ENCODE measurements at regions not wholly inside any gene's neighbourhood (a gene's known extent, or its start where the extent isn't known, plus 50 kb on each side); places are given as distances from the start of the nearest gene placed in this dataset.

GRCh38 chrX:21289232-21289631 lies 85.0 kb upstream of the CNKSR2 start:
- Histone ChIP-seq H3K9me3 (ENCODE audit: control insufficient read depth in 1 of 2, insufficient read depth in 1 of 2, low read depth in 1 of 2, low read length in 2 of 2) (no peaks in the 10 kb centered on the region), H3K9me2 (ENCODE audit: insufficient read depth) (no peaks in the 10 kb centered on the region), H3K4me3 (replicated peaks in 1 of 2; ENCODE audit: low read depth in 1 of 2, low read length in 2 of 2) (no peak overlapping the region), H3K27me3 (ENCODE audit: insufficient read depth, low read length) (no peaks in the 10 kb centered on the region), H3K9ac (ENCODE audit: low read length) (no peak overlapping the region), H3K79me2 (ENCODE audit: insufficient read depth, low read length) (no peaks in the 10 kb centered on the region), H2AFZ (ENCODE audit: low read depth, low read length, poor library complexity, severe bottlenecking) (no peak overlapping the region), H3K4me2 (ENCODE audit: low read length) (no peak overlapping the region), H4K20me1 (ENCODE audit: insufficient read depth) (no peaks in the 10 kb centered on the region), H3K36me3 (ENCODE audit: control insufficient read depth in 1 of 2, insufficient read depth in 2 of 2, low read length in 2 of 2) (no peaks in the 10 kb centered on the region), H3K4me1 (ENCODE audit: control insufficient read depth in 1 of 2, insufficient read depth in 2 of 2, low read length in 2 of 2) (no peaks in the 10 kb centered on the region), H3K27ac (ENCODE audit: low read depth, low read length) (no peak overlapping the region)
- ChIA-PET POLR2A (no interaction called here), RAD21 (ENCODE audit: low non-redundant PET in 1 of 2, low total read pairs in 2 of 2, uncharacterized antibody in 2 of 2, unreplicated experiment in 2 of 2) (no interaction called here), CTCF (no interaction called here)
- no peak for DNase-seq (ENCODE audit: low read depth, low spot score)
- TF ChIP-seq FOSL1 (IDR thresholded peaks at IDR 0.05; ENCODE audit: low read depth) (no peak), JUND (IDR thresholded peaks at IDR 0.05) (no peak), ZBTB33 (IDR thresholded peaks at IDR 0.05; ENCODE audit: extremely low read depth, insufficient replicate concordance, low read length) (no peak), RAD21 (IDR thresholded peaks at IDR 0.05; ENCODE audit: low read depth) (no peak), MAX (IDR thresholded peaks at IDR 0.05) (no peak), POLR2AphosphoS5 (IDR thresholded peaks at IDR 0.05; ENCODE audit: low read depth, low read length) (no peak), CEBPB (IDR thresholded peaks at IDR 0.05; ENCODE audit: low read depth) (no peak), SRF (IDR thresholded peaks at IDR 0.05; ENCODE audit: low read depth) (no peak), EZH2phosphoT487 (IDR thresholded peaks at IDR 0.05; ENCODE audit: borderline replicate concordance) (no peak), REST (IDR thresholded peaks at IDR 0.05; ENCODE audit: low read depth) (no peak), ELF1 (IDR thresholded peaks at IDR 0.05; ENCODE audit: borderline replicate concordance, low read depth) (no peak), POLR2A (IDR thresholded peaks at IDR 0.05; ENCODE audit: borderline replicate concordance, extremely low read depth, insufficient read depth, insufficient read length) (no peak), ZNF274 (IDR thresholded peaks at IDR 0.05; ENCODE audit: low read depth, low read length) (no peak), EZH2 (IDR thresholded peaks at IDR 0.05) (no peak), SIN3A (IDR thresholded peaks at IDR 0.05; ENCODE audit: low read depth) (no peak), CTCF (IDR thresholded peaks at IDR 0.05 in 2 of 3, conservative IDR thresholded peaks at IDR 0.05 in 1 of 3; ENCODE audit: borderline replicate concordance in 1 of 3, insufficient read depth in 1 of 3, low read depth in 2 of 3, low read length in 2 of 3) (no peak), ZFX (IDR thresholded peaks at IDR 0.05) (no peak), YY1 (IDR thresholded peaks at IDR 0.05; ENCODE audit: extremely low read depth, insufficient replicate concordance, low read depth, low read length) (no peak), SP1 (IDR thresholded peaks at IDR 0.05; ENCODE audit: low read depth) (no peak), CBX3 (IDR thresholded peaks at IDR 0.05; ENCODE audit: low read depth) (no peak)
- intact Hi-C loops (cut with micrococcal nuclease): no loop called here
- no peak for ATAC-seq
- no TSS peak for BruUV-seq (replicated peaks)
